Nucleus accumbens (tissue), 56 donors: ENCODE measurements at regions not wholly inside any gene's neighbourhood (a gene's known extent, or its start where the extent isn't known, plus 50 kb on each side); places are given as distances from the start of the nearest gene placed in this dataset.
"Not testable (repeated sequence)": the region's sequence is repeated elsewhere in the genome, so short reads cannot be mapped to it uniquely, and the experiment has no call there.

Experiments
- DNase-seq, 56 donors: peaks; one replicate each; lab custom pipeline; 2025; lab: John Stamatoyannopoulos, UW

- no peak for DNase-seq
Measured at GRCh38 chr4:179586460-179586859, 2144.2 kb upstream of the AGA start.

DNA sequence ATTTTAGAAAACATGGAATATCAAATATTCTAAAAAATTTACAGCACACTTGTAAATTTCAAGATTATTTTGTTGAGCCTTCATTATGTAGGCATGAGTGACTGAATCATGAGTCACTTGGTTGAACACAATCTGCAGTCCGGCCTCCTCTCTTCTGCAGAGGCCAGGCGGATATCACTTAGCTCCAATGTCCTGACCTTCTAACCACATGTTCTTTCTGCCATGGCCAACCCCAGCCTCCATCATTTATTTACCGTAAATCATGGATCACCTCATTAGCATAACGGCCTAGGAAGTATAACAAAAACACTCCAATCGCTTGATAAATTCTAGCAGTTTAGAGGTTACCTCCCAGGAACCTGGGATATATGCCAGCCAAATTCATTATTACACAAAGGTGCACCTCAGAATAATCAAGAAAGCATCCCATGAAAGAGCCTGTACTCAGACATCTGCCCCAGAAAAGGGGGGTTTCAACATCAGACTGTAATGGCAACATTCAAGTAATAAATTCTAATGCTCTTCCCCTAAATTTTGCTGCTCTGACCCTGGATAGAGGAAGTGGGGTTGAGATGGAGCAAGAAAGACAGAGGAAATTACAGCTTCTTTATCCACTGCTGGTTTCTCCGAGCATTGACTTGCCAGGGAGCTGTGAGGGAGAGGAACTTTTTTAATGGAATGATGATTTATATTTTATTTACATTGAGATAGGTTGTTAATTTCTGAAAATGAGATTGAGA is 2153.6 kb upstream of the AGA start:
- no peak for DNase-seq

- no peak for DNase-seq
Measured at GRCh38 chr4:179596621-179597020, 2154.4 kb upstream of the AGA start.

GRCh38 chr4:179597301-179597700 is 2155.1 kb upstream of the AGA start:
- DNase-seq: no peak

DNA sequence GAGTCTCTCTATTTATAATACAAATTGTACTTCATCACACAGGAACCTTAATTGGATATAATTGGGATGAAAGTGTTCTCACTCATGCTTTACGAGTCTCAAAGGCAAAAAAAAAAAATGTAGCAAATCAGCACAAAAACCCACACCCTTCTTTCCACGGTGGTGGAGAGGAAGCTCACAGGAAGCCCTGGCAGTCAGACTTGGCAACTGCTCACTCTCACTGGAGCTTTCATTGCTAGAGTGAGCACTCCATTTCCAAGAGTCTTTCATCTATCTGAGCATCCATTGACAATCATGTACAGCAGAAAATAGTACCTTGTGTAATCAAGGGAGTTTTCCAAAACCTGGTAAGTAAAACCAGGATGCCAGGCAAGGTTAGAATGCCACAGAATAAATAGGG is 2159.4 kb upstream of the AGA start:
- DNase-seq: no peak

- DNase-seq: no peak
Measured at GRCh38 chr4:179605196-179605595, 2163.0 kb upstream of the AGA start.

- no peak for DNase-seq
Measured at GRCh38 chr4:179607003-179607402, 2164.8 kb upstream of the AGA start.

- DNase-seq: no peak
Measured at GRCh38 chr4:179615704-179616103, 2173.5 kb upstream of the AGA start.

GRCh38 chr4:179618966-179619365 is 2176.7 kb upstream of the AGA start:
- DNase-seq: no peak

DNA sequence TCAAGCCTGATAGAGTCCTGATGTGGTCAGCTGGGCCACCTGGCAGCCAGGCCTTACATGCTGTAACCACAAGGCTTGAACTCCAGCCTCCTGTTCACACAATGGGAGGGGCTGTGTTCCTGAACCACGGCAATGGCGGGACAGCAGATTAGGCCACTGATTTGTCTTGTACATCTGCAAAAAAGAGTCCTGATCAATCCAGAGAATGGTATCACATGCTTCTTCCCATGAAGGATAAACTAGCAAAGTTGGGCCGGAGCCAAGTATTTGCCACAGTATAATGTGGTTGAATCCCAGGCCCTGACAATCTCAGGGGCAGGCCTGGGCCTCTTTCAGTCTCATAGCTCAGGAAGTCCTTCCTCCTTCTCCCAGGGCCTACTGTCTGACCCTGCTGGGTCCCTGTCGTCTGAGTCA is 2182.5 kb upstream of the AGA start:
- DNase-seq: peak in 1 of 56 donors; percentile 1

DNA sequence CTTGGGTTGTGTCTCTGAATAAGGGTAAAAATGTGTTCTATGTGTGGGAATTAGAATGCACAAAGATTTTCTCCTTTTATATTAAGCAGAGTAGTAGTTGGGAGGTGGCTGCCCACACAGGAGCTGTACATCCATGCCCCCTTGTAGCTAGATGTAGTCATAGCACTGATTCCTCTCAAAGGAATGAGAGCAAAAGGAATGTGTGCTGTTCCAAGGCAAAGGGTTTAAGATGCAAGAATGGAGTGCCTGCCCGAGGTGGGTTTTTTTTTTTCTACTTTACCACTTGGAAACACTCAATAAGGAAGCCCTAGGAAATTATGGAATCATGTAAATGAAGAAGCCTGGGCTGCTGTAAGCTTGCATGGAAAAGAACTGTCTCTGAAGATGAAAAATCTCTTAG is 2183.2 kb upstream of the AGA start:
- DNase-seq: no peak

GRCh38 chr4:179626687-179627086 is 2184.4 kb upstream of the AGA start:
- DNase-seq: no peak

DNA sequence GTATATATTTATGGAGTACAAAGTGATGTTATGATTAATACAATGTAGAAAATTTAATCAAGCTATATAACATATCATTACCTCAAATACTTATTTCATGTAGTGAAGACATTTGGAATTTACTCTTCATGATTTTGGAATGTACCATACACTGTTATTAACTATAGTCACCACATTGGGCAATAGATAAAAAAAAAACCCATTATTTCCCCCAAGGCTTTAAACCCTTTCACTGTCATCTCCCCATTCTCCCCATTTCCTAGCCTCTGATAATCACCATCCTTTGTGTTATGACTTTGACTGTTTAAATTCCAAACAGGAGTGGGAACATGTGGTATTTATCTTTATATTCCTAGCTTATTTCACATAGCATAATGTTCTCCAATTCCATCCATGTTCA is 2189.1 kb upstream of the AGA start:
- DNase-seq: no peak

- no peak for DNase-seq
Measured at GRCh38 chr4:179634862-179635261, 2192.6 kb upstream of the AGA start.

DNA sequence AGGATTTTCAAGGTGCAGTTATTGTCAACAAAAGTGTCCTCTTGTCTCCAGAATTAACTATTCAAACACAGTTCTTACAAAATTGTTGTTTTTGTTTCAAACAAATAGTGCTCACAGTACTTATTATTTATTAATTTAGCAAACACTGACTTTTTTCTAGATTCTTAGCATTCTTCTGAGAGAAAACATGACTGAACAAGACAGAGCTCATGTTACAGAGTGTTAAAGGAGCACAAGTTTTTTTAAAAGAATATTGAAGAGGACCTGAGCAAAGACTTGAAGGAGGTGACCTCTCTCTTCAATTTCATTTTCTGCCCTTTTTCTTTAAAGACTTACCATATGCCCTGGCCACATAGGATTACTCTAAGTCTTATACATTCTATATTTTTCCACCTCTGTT is 2220.3 kb upstream of the AGA start:
- no peak for DNase-seq

DNA sequence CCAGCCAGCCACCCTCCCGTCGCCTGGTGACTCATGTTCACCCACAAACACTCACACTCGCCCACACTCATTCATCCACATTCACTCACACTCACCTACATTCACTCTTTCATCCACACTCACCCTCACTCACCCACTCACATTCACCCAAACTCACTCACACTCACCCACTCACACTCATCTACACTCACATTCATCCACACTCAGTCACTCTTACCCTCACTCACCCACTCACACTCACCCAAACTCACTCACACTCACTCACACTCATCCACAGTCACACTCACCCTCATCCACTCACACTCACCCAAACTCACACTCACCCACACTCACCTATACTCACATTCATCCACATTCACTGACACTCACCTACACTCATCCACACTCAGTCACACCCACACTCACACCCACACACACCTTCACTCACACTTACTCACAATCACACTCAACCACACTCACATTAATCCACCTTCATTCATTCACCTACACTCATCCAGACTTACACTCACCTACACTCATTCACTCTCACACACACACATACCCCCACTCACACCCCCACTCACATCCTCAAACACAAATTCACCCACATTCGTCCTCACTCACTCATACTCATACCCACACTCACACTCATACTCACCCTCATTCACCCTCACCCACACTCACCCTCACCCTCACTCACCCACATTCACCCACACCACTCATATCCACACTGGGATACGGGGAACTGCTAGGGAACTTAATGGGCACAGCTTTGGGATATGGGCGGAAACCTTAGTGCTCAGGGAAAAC is 2221.6 kb upstream of the AGA start:
- no peak for DNase-seq

- DNase-seq: no peak
Measured at GRCh38 chr4:179664430-179665027, 2222.3 kb upstream of the AGA start.

GRCh38 chr4:179666226-179666625 is 2224.0 kb upstream of the AGA start:
- no peak for DNase-seq

DNA sequence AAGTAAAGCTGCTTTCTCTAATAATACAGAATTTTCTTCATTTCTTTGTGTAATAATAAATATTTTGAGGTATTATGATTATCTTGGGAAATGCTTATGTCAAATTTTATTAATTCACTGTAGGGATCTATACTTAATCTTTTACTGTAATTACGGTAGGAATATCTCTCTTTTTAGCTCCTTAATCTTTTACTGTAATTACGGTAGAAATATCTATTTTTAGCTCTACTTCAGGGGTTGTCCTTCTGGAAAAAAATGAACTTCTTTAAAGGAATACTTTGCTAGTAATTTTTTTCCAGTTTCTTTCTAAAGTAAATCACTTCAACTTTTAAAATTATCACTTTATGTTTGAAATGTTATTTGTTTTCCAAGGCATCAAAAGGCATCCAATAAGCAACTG is 2229.4 kb upstream of the AGA start:
- no peak for DNase-seq

DNA sequence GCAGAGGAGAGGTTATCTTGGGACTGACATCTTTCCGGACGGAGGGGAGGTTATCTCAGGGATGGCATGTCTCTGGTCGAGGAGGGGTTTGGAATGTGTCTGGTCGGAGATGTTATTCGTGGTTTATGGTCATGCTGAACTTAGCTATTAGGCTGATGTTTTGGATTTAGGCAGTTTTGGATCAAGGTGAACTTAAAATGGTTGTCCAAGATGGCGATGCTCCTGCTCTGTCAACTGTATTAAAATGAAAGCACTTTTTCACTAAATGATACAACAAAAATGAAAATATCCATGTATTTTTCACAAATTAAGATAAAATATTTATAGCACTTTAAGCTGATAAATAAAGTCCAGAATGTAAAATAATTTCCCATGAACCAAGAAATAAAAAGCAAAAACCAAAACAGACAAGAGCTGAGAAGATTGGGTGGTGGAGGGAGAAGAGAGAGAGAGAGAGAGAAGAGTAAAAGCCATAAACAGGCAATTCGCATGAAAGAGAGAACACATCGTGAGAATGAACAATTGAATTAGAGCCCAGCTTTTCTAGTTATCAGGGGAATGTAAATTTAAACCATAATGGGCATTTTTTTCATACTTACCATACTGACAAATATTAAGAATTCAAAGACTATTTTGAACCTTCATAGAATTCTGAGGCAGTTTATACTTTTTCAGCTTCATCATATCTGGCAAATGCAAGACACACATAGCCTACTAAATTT is 2236.0 kb upstream of the AGA start:
- no peak for DNase-seq

- DNase-seq: not testable (repeated sequence)
Measured at GRCh38 chr4:179683661-179684060, 2241.4 kb upstream of the AGA start.
